ENCODE measurements at regions not wholly inside any gene's neighbourhood (a gene's known extent, or its start where the extent isn't known, plus 50 kb on each side); places are given as distances from the start of the nearest gene placed in this dataset.
"Not testable (repeated sequence)": the region's sequence is repeated elsewhere in the genome, so short reads cannot be mapped to it uniquely, and the experiment has no call there.

GRCh38 chr3:193130576-193130975, 110.4 kb upstream of the PLAAT1 start:
- DNase-seq, result no peak

DNA sequence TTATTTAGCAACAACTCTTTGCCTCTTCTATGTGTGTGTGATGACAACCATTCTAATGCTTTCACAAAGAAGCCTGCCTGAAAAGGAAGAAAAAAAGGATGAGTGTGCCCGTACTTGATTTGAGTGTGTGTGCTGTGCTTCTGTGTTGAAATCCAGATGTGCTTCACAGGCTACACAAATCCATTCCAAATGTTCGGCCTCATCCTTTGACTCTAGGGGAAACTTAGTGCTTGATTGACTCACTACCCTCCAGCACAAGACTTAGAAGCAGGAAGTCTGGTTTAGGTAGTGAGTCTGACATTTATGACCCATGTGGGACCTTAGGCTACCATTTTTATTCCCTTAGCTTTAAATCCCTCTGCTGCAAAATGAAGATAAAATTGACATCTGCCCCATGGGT, 108.8 kb upstream of the PLAAT1 start:
- DNase-seq, result no peak

GRCh38 chr3:193132964-193133363, 108.1 kb upstream of the PLAAT1 start:
- DNase-seq, result no peak

DNA sequence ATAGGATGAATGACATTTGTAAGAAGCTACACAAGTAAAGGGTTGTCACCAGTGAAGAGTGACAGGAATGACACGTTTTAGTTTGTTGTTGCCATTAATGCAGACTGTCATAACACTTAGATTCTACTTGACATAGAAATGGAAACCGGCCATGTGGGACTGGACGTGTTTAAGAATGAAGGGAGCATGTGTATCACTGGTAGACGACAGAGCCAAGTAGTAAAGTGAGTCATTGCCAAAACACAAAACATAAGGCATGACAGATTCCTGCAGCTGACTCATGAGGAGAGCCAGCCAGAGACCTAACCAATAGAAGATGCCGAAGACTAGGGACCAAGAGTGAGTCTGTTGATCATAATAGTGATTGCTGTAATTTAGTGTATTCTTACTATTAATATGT, 106.2 kb upstream of the PLAAT1 start:
- no peak for DNase-seq

DNA sequence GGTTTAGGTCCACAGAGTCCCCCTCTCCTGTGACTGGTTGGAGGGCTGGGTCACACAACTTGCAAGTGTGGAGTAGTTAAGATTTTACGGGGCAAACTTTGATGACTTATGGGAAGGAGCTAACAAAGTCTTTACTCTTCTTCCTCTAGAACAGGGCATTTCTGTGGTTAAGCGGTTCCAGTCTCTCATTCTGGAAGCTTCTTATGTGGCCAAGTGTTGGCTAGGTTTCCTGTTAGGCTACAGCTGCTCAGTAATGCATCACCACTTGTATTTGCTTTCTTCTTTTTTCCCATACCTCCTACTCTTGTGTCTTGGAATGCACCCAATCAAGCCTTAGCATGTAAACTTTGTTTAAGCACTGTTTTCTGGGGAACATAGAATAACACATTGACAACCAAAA, 100.6 kb upstream of the PLAAT1 start:
- no peak for DNase-seq

GRCh38 chr3:193145248-193145647, 95.8 kb upstream of the PLAAT1 start:
- no peak for DNase-seq

- DNase-seq, result no peak
Observed at GRCh38 chr3:193148688-193149473, 92.1 kb upstream of the PLAAT1 start.

DNA sequence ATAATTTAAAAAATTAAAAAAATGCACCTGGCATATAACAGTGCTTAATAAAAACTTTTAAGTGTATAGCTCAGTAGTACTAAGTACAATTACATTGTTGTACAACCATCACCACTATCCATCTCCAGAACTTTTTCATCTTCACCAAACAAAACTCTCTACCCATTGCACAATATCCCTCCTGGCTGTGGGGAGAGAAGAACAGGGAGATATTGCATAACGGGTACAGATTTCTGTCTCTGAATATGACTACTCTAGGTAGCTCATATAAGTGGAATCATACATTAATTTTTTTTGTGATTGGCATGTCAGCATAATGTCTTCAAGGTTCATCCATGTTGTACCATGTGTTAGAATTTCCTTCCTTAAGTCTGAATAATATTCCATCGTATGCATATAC, 91.0 kb upstream of the PLAAT1 start:
- no peak for DNase-seq

- not testable (repeated sequence) for DNase-seq
Observed at GRCh38 chr3:193155044-193155781, 85.8 kb upstream of the PLAAT1 start.

- DNase-seq, result no peak
Observed at GRCh38 chr3:193157051-193157450, 84.0 kb upstream of the PLAAT1 start.

- DNase-seq, result no peak
Observed at GRCh38 chr3:193165431-193166120, 75.4 kb upstream of the PLAAT1 start.

- DNase-seq, result no peak
Observed at GRCh38 chr3:193168931-193169330, 72.1 kb upstream of the PLAAT1 start.

DNA sequence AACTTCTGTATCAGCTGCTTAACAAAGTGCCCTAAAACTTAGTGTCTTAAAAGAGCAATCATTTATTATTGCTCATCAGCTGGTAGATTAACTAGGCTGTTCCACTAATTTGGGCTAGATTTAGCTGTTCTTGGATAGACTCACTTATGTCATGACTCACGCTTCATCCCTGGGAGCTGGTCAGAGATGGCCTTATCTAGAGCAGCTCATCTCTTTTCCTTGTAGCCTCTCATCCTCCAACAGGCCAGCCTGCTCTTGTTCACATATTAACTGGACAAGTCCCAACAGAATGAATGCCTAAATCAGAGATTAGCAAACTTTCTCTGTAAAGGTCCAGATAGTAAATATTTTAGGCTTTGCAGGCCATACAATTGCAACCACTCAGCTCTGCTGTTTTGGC, 66.9 kb upstream of the PLAAT1 start:
- no peak for DNase-seq

GRCh38 chr3:193179332-193180012, 61.5 kb upstream of the PLAAT1 start:
- DNase-seq, result not testable (repeated sequence)

DNA sequence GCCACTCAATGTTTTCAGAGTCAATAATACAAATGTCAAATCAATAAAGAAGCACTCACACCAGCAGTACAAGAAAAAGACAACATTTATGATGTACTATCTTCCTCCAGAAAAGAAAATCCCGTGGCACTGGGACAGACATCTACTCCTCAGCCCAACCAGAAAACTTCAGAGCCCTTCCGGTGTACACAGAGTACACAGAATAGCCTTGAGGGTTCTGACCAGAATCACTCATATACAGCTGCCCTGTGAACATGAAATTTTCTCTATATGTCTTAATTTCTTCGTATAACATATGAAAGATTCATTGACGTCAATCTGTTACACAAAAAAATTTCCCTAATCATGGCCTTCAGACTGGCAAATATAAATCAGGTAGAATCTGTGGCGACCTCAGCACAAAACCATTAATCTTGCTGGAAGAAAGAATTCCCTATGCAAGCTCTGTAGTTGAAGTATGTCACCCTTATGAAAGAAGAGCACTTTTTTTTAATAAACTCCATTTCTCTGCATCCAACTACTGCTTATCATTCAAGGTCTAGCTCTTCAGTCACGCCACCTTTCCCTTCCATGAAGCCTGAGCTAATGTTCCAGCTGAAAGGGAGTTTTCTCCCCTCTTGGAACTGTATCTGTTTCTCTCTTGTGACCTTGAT, 53.8 kb upstream of the PLAAT1 start:
- DNase-seq, result no peak

- peak; percentile 55 for DNase-seq
Observed at GRCh38 chr3:193190146-193190786, 50.8 kb upstream of the PLAAT1 start.

Data from hematopoietic multipotent progenitor cell treated with erythropoietin and hydrocortisone succinate and interleukin-3 and kit ligand, for 6 days (in vitro differentiated cells).